NB4 (cell line): ENCODE measurements at regions not wholly inside any gene's neighbourhood (a gene's known extent, or its start where the extent isn't known, plus 50 kb on each side); places are given as distances from the start of the nearest gene placed in this dataset.

Source experiments
- CTCF ChIP-seq: IDR thresholded peaks from one replicate; pipeline ENCODE4 v1.5.1; 2012; ENCODE audit warnings: low read depth, low read length
- MAX ChIP-seq: IDR thresholded peaks from 2 replicates; pipeline ENCODE4 v1.6.1; 2011; ENCODE audit warnings: low read depth, low read length
- MYC ChIP-seq: IDR thresholded peaks from 2 replicates; pipeline ENCODE4 v1.6.1; 2011; ENCODE audit warnings: low read depth, low read length
- POLR2A ChIP-seq: IDR thresholded peaks from 2 replicates; pipeline ENCODE4 v1.6.1; 2011; ENCODE audit warnings: mild to moderate bottlenecking; ENCODE audit not compliant: insufficient read length; ENCODE audit errors: extremely low read depth

- TF ChIP-seq MAX (no peak), MYC (no peak), CTCF (no peak), POLR2A (no peak)
Measured at GRCh38 chr13:58207501-58207900, 576.0 kb downstream of the PCDH17 start.
